T-helper 1 cell (primary cell): ENCODE measurements at regions not wholly inside any gene's neighbourhood (a gene's known extent, or its start where the extent isn't known, plus 50 kb on each side); places are given as distances from the start of the nearest gene placed in this dataset.
"Not testable (repeated sequence)": the region's sequence is repeated elsewhere in the genome, so short reads cannot be mapped to it uniquely, and the experiment has no call there.

Experiments
- DNase-seq, 5 donors: peaks; one replicate each; pipeline ENCODE4 v3.0.0-alpha.2; 2012 to 2020

DNA sequence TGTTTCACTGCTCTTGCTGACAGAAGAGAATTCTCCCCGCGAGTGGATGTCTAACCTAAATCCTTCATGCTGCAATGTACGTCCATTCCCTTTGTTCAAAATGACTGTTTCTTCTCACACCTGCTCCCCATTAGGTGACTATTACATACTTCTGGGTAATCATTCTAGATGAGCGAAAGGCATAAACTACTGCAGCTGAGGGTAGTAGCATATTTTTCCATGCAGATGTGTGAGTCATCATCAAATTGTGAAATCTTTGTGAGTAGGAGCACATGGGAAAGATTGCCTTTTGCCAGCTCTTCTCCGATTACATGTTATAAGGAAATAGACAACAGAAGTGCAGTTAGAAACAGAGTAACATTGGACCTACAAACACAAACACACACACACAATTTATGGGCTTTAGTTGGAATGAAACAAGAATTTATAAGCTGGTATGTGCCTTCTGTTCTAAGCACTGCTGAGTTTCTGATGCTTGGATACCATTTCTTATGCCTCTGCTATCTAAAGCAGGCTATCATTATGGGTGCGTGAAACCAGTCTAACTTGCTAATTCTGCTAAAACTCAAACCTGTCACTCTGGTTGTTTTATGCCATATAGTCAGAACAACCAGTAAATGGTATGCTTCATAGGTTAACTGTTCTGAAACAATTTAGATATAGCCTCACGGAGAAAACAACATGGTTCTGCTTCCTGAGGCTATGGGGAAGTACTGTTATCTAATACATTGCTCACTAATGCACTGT is 346.9 kb upstream of the PSMD7 start:
- no peak for DNase-seq

GRCh38 chr16:73945631-73946030 is 351.0 kb upstream of the PSMD7 start:
- no peak for DNase-seq

GRCh38 chr16:73943184-73943583 is 353.4 kb upstream of the PSMD7 start:
- DNase-seq, result not testable (repeated sequence)

GRCh38 chr16:73940786-73941185 is 355.8 kb upstream of the PSMD7 start:
- DNase-seq, result not testable (repeated sequence)

GRCh38 chr16:73923951-73924350 is 372.7 kb upstream of the PSMD7 start:
- DNase-seq, result no peak

DNA sequence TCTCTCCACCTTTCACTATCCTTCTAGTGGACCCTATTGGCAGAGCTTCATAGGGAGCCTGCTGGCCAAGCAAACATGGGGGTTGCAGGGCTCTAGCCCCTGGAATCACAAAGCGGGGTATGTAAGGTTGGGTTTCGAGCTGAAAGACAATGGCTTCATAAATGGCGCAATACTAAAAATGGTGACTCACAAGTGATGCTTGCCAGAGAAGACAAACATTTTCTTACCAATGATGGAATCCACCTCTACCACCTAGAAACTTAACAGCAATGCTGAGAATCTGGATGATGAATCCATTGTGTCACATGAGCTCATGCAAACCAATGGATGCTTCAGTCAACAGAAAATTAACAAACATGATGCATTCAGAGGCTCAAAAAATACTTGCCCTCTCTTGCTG is 375.3 kb upstream of the PSMD7 start:
- no peak for DNase-seq

DNA sequence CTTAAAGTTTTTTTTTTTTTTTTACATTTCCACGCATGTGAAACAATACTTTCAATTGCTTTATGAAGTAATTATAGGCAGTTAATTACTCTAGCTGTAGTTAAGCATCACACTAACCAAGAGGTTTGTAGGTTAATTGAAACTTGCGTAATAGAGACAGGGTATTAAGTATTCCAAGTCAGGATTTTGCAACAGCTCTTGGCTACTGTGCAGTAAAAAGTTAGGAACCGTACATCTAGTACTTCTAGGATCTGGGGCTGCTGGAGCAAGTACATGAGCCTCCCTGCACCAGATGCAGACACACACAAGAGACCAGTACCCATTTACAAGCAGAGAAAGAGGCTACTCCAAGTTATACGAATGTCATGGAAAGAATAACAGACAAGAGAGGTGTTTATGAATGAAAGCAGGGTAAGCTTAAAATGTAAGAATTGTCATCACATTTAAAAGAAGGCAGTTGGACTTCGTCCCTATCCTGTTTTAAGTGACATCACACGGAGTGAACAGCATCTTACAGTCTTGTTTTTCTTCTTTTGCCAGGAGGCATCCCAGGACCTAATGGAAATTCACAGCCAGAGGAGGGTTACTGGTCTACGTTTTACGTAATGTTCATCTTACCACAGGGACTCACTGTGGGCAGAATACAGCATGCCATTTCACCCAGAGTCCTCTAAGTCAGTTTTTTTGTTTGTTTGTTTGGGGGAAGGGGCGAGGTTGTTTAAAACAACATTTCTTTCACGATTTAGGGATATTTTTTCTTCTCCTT is 379.6 kb upstream of the PSMD7 start:
- no peak for DNase-seq

- DNase-seq, result no peak
Measured at GRCh38 chr16:73915935-73916334, 380.7 kb upstream of the PSMD7 start.

DNA sequence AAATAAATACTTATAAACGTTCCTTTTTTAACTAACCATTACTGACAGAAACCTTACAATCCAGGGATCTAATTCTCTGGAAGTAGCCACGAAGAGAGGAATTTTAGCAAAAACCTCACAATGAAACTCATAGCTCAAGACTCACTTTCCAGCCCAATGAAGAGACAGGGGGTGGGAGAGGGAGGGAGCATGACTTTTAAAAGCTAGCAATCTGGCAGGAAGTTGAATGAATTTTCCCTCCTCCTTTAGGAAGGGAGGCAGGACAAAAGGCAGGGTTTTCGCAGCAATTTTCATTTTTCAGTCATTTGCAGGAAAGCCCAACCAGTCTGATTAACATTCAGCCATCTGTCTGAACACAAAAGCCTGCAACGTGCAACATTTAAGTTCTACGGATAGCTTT is 381.5 kb upstream of the PSMD7 start:
- DNase-seq, result no peak

DNA sequence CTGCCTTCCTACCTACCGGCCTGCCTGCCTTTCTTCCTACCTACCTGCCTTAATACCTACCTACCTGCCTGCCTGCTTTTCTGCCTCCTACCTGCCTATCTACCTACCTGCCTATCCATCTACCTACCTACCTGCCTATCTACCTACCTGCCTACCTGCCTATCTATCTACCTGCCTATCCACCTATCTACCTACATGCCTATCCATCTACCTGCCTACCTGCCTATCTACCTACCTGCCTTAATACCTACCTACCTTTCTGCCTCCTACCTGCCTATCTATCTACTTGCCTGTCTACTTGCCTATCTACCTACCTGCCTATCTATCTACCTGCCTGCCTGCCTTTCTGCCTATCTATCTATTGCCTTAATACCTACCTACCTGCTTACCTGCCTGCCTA is 383.8 kb upstream of the PSMD7 start:
- DNase-seq, result no peak

GRCh38 chr16:73912281-73912680 is 384.3 kb upstream of the PSMD7 start:
- no peak for DNase-seq

DNA sequence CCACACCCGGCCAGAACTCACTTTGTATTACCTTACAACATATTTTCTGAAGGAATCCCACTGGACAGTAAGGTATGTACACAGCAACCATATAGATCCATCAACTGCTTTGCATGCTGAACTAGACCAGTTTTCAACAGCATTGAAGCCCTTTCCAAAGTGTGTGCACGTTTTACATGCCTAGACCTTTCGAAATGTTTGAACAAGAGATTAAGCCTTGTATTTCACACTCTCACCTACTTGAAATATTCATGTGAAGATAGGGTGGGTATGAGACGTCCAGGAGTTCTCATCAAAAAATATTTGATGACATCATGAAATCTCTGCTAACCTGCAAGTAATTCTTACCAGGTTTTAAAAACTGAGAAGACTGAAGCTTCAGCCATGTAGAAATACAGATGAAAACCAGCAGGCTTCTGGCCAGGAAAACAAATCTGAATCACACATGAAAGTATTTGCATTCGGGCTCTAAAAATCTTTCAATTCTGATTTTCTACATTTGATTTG is 387.0 kb upstream of the PSMD7 start:
- DNase-seq, result no peak

DNA sequence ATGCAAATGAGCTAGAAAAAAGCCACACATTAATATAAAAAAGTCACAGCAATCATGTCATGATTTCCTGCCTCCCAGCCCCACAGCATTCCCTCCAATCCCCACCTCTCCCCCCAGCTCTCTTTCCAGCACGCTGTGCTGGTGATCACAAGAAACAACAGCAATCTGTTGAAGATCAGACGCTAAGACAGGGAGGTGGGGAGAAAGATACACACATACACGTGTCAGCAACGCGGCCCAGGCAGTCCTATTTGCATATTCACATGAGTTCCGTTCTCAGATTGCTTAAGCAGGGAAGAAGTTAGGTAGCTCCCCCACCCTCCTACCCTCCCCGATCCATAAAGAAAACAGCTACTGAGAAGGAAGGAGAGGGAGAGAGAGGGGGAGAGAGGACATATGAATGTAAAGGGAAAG is 405.5 kb upstream of the PSMD7 start:
- no peak for DNase-seq

GRCh38 chr16:73890186-73891128 is 406.2 kb upstream of the PSMD7 start:
- DNase-seq, result no peak

DNA sequence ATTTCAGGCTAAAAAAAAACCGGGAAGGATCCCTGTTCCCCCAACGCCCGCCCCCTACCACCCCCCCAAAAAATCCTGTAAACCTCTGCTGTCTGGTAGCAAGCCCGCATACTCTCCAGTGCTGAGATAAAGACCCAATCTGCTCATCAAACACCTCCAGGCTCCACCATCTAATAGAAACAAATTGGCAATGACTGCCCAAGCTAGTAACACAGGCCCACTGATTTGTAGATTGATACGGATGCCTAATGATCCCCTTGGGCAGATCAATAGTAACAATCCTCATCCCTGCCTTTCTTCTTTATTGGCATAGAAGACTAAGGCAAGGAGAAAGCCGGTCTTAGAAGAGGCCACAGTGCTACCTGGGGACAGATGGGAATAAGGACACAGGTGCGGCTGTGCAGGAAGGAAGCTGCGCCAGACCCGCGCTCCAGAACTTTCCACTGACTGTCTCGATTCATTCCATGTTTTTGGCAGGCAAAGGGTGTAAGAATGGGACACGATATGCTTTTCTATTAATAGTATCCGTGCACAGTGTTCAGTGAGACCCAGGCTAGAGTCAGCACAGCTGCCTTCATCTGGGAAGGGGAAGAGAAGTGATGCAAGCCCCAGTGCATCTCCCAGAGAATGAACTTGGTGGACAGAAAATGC is 407.6 kb upstream of the PSMD7 start:
- DNase-seq, result no peak

- no peak for DNase-seq
Measured at GRCh38 chr16:73887911-73888310, 408.7 kb upstream of the PSMD7 start.

- no peak for DNase-seq
Measured at GRCh38 chr16:73886426-73886825, 410.2 kb upstream of the PSMD7 start.

- no peak for DNase-seq
Measured at GRCh38 chr16:73885319-73885718, 411.3 kb upstream of the PSMD7 start.

- DNase-seq, result no peak
Measured at GRCh38 chr16:73883841-73884240, 412.8 kb upstream of the PSMD7 start.

DNA sequence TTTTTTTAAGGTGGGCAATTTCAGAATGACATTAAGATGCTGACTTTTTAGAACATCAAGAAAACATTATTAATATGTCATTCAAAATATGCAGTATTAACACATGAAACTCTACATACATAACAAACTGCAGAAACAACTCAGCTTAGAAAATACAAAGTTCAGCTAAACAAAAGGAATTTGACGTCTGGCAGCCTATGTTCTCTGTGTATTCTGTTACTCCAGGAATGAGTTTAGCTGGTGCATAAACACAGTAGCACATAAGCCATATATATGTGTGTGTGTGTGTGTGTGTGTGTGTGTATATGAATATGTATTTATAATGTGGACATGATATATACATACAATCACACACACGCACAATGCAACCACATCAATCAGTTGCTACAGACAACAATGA is 413.5 kb upstream of the PSMD7 start:
- no peak for DNase-seq

DNA sequence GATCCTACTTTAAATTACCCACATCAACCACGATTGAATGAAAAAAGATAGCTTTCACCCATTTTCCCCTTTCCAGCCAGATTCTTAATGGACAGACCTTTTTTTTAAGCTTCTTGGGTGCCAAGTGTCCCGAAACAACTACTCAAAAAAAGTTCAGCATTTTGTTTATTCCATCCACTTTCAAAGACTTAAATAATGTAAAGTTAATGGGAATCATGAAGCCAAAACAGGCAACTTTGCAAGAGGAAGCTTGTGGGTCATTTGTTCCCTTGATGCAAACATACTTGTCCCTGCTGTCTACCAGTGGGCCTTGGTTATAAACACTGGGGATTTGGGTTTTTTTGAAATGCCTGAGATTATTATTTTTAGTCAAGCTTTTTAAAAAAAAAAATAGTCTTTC is 414.0 kb upstream of the PSMD7 start:
- DNase-seq, result no peak

- DNase-seq, result no peak
Measured at GRCh38 chr16:73882033-73882432, 414.6 kb upstream of the PSMD7 start.

DNA sequence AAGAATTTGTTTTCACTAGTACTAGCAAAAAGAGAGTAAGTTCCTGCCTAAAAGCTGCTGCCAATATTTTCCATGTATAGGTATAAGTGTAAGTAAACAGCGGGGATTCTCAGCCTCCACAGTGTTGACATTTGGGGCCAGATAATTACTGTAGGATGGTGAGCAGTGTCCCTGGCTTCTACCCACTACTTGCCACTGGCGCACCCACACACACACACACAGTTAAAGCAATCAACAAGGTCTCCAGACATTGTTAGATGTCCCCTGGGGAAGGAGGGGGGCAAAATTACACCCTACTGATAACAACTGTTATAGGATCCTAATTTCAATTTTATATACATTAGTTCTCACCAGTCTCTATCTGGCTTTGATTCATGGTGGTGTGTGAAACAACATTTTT is 417.0 kb upstream of the PSMD7 start:
- DNase-seq, result no peak
